ENCODE measurements at regions not wholly inside any gene's neighbourhood (a gene's known extent, or its start where the extent isn't known, plus 50 kb on each side); places are given as distances from the start of the nearest gene placed in this dataset.
"Not testable (repeated sequence)": the region's sequence is repeated elsewhere in the genome, so short reads cannot be mapped to it uniquely, and the experiment has no call there.

- Histone ChIP-seq H3K36me3 (no peaks in the 10 kb centered on the region), H3K9me3 (no peaks in the 10 kb centered on the region), H3K4me1 (no peaks in the 10 kb centered on the region), H3K27me3 (no peaks in the 10 kb centered on the region), H3K27ac (no peak overlapping the region), H3K4me3 (no peak overlapping the region)
- no peak for TF ChIP-seq CTCF (IDR thresholded peaks at IDR 0.05)
- TF ChIP-seq POLR2A (IDR thresholded peaks at IDR 0.05): no peak
- intact Hi-C loops (cut with DNase I): no loop called here
- DNase-seq: no peak
- 73 to 82% methylated on average over 6 of the region's 6 CpGs for WGBS, 2 donors
These were observed 108.7 kb downstream of the SUCLA2 start for GRCh38 chr13:47892374-47892773.

GRCh38 chr13:47890146-47890814 is 110.8 kb downstream of the SUCLA2 start:
- H3K27me3 ChIP-seq: no peaks in the 10 kb centered on the region
- H3K27ac ChIP-seq: no peak overlapping the region
- intact Hi-C loops (cut with DNase I): no loop called here
- no peak overlapping the region for H3K4me3 ChIP-seq
- no peaks in the 10 kb centered on the region for H3K4me1 ChIP-seq
- no peaks in the 10 kb centered on the region for H3K36me3 ChIP-seq
- TF ChIP-seq POLR2A (IDR thresholded peaks at IDR 0.05) (no peak), CTCF (IDR thresholded peaks at IDR 0.05) (no peak)
- DNase-seq: no peak
- H3K9me3 ChIP-seq: no peaks in the 10 kb centered on the region

GRCh38 chr13:47886314-47886713 is 114.8 kb downstream of the SUCLA2 start:
- no peaks in the 10 kb centered on the region for H3K27me3 ChIP-seq
- 88 to 100% methylated on average over 2 to 4 of the region's 4 CpGs for WGBS, 2 donors
- no peak overlapping the region for H3K4me3 ChIP-seq
- no peaks in the 10 kb centered on the region for H3K9me3 ChIP-seq
- no peak overlapping the region for H3K27ac ChIP-seq
- no peak for DNase-seq
- intact Hi-C loops (cut with DNase I): no loop called here
- TF ChIP-seq POLR2A (IDR thresholded peaks at IDR 0.05) (no peak), CTCF (IDR thresholded peaks at IDR 0.05) (no peak)
- no peaks in the 10 kb centered on the region for H3K4me1 ChIP-seq
- no peaks in the 10 kb centered on the region for H3K36me3 ChIP-seq

GRCh38 chr13:47875201-47875600 is 125.9 kb downstream of the SUCLA2 start:
- Histone ChIP-seq H3K9me3 (peaks cover 0 to 19% (median 16%) of the 10 kb centered on the region in 3 donors), H3K27ac (no peak overlapping the region), H3K27me3 (no peaks in the 10 kb centered on the region), H3K36me3 (no peaks in the 10 kb centered on the region), H3K4me3 (no peak overlapping the region), H3K4me1 (no peaks in the 10 kb centered on the region)
- 90 to 100% methylated on average over 1 of the region's 1 CpG for WGBS, 2 donors
- intact Hi-C loops (cut with DNase I): no loop called here
- no peak for DNase-seq
- no peak for TF ChIP-seq CTCF (IDR thresholded peaks at IDR 0.05)
- no peak for TF ChIP-seq POLR2A (IDR thresholded peaks at IDR 0.05)

GRCh38 chr13:47873987-47874386 is 127.1 kb downstream of the SUCLA2 start:
- H3K27ac ChIP-seq; intact Hi-C loops (cut with DNase I); H3K27me3 ChIP-seq; H3K4me1 ChIP-seq; H3K4me3 ChIP-seq; DNase-seq; H3K36me3 ChIP-seq: not testable (repeated sequence)
- peaks cover 0 to 19% (median 16%) of the 10 kb centered on the region in 3 donors for H3K9me3 ChIP-seq

GRCh38 chr13:47873319-47873718 is 127.8 kb downstream of the SUCLA2 start:
- H3K27ac ChIP-seq; DNase-seq; H3K36me3 ChIP-seq; H3K4me3 ChIP-seq; intact Hi-C loops (cut with DNase I); H3K27me3 ChIP-seq; H3K4me1 ChIP-seq: not testable (repeated sequence)
- 15 to 50% methylated on average over 1 of the region's 1 CpG for WGBS, 2 donors
- H3K9me3 ChIP-seq: peaks cover 0 to 19% (median 16%) of the 10 kb centered on the region in 3 donors
